SU-DHL-6 (cell line): ENCODE measurements at regions not wholly inside any gene's neighbourhood (a gene's known extent, or its start where the extent isn't known, plus 50 kb on each side); places are given as distances from the start of the nearest gene placed in this dataset.
"Not testable (repeated sequence)": the region's sequence is repeated elsewhere in the genome, so short reads cannot be mapped to it uniquely, and the experiment has no call there.

Source experiments
- H2AFZ ChIP-seq: fragments of 200-600 bp; sonication (generic); 2 replicates; pipeline ENCODE4 v1.6.1; 2014; ENCODE audit warnings: low read depth, mild to moderate bottlenecking, moderate library complexity, mixed read lengths, antibody characterized with exemption, low read length; ENCODE audit not compliant: severe bottlenecking
- H3F3A ChIP-seq: fragments of 200-600 bp; shearing (Covaris generic); 2 replicates; pipeline ENCODE4 v1.6.0; 2016; ENCODE audit warnings: antibody characterized with exemption, mild to moderate bottlenecking; ENCODE audit not compliant: insufficient read depth
- H3K27ac ChIP-seq: fragments of 200-600 bp; sonication (generic); 2 replicates; pipeline ENCODE4 v1.5.1; 2016; ENCODE audit warnings: low read depth, mild to moderate bottlenecking, low read length, moderate library complexity, mixed read lengths
- H3K27me3 ChIP-seq: fragments of 200-600 bp; sonication (generic), shearing (Covaris generic); 2 replicates; pipeline ENCODE4 v1.6.0; 2014; ENCODE audit warnings: mild to moderate bottlenecking, low read length
- H3K36me3 ChIP-seq: fragments of 200-600 bp; sonication (generic); 2 replicates; pipeline ENCODE4 v1.6.1; 2014; ENCODE audit warnings: mild to moderate bottlenecking, low read length, mixed read lengths
- H3K4me2 ChIP-seq: fragments of 300-600, 200-600 bp; shearing (Covaris generic), sonication (generic); 2 replicates; pipeline ENCODE4 v1.6.0; 2014; ENCODE audit warnings: low read length, low read depth, mild to moderate bottlenecking; ENCODE audit not compliant: poor library complexity, severe bottlenecking
- H3K4me3 ChIP-seq: fragments of 200-600 bp; sonication (generic); 2 replicates; pipeline ENCODE4 v1.5.1; 2014; ENCODE audit warnings: antibody characterized with exemption, low read length, mild to moderate bottlenecking, mixed read lengths; ENCODE audit not compliant: insufficient read depth, poor library complexity, severe bottlenecking
- H3K79me2 ChIP-seq: fragments of 200-600 bp; sonication (generic); 2 replicates; pipeline ENCODE4 v1.6.1; 2014; ENCODE audit warnings: mild to moderate bottlenecking, low read length, moderate library complexity; ENCODE audit not compliant: insufficient read depth
- H3K9ac ChIP-seq: fragments of 200-600 bp; sonication (generic); 2 replicates; pipeline ENCODE4 v1.7.0; 2014; ENCODE audit warnings: mild to moderate bottlenecking, low read length
- H3K9me2 ChIP-seq: fragments of 200-600 bp; sonication (generic); replicated peaks from 2 replicates; pipeline ENCODE4 v1.6.1; 2014; ENCODE audit warnings: low read length; ENCODE audit not compliant: insufficient read depth
- H3K9me3 ChIP-seq: fragments of 200-600 bp; sonication (generic); 2 replicates; pipeline ENCODE4 v1.6.1; 2014; ENCODE audit warnings: low read length, mixed read lengths; ENCODE audit not compliant: insufficient read depth
- H4K20me1 ChIP-seq: fragments of 200-600 bp; sonication (generic); 2 replicates; pipeline ENCODE4 v1.6.1; 2014; ENCODE audit warnings: low read depth, mild to moderate bottlenecking, antibody characterized with exemption, low read length, moderate library complexity, mixed read lengths
- CTCF ChIP-seq: fragments of 200-600 bp; sonication (generic); IDR thresholded peaks from one replicate; pipeline ENCODE4 v1.5.1; 2017; ENCODE audit warnings: antibody characterized with exemption, mild to moderate bottlenecking, low read length, moderate library complexity; ENCODE audit not compliant: insufficient read depth, poor library complexity, severe bottlenecking
- EZH2phosphoT487 ChIP-seq: fragments of 200-600 bp; sonication (generic), shearing (Covaris generic); conservative IDR thresholded peaks from 2 replicates; pipeline ENCODE4 v1.6.1; 2018; ENCODE audit warnings: mild to moderate bottlenecking, antibody characterized with exemption, low read length, moderate library complexity, mixed read lengths

DNA sequence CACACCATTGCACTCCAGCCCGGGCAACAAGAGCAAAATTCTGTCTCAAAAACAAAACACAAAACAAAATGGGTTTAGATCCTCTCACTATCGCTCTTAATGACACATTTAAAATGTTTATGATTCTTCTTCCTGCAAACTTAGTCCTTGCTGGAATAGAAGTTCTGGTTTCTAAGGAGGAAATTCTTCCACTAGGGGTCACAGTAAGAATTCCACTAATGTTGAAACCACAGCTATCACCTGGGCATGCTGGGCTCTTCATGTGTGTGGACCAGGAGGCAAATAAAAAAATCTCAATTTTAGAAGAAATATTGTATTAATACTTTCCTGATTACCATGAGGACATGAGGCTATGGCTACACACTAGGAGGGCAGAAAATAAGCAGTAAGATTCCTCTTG lies 915.8 kb downstream of the TYW1 start:
- H3K27me3 ChIP-seq, result no peaks in the 10 kb centered on the region
- H4K20me1 ChIP-seq, result no peaks in the 10 kb centered on the region
- no peak overlapping the region for H3K27ac ChIP-seq
- H3K4me2 ChIP-seq, result no peak overlapping the region
- TF ChIP-seq CTCF (no peak), EZH2phosphoT487 (no peak)
- no peak overlapping the region for H3K4me3 ChIP-seq
- H3K9me3 ChIP-seq, result 0 out of 2 replicates have a peak, but pooled peaks cover 3% of the 10 kb centered on the region
- no peaks in the 10 kb centered on the region for H3F3A ChIP-seq
- no peaks in the 10 kb centered on the region for H3K36me3 ChIP-seq
- H3K79me2 ChIP-seq, result no peaks in the 10 kb centered on the region
- no peaks in the 10 kb centered on the region for H3K9me2 ChIP-seq
- H3K9ac ChIP-seq, result no peak overlapping the region
- H2AFZ ChIP-seq, result no peak overlapping the region

DNA sequence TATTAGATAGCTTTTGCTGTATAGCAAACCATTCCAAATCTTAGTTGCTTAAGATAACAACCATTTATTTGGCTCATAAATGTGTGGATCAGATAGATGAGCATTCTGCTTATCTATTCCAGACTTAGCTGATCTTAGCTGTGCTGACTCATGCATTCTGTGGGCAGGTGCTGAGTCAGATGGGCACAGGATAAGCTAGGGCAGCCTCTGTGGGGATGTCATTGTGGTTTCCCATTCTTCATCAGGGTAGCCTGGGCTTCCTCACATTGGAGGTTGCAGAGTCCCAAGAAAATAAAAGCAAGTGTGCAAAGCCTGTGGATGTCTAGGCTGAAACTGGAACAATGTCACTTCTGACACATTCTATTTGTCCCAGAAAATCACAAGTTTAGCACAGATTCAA lies 917.0 kb downstream of the TYW1 start:
- Histone ChIP-seq H3K4me3 (no peak overlapping the region), H3K9me2 (no peaks in the 10 kb centered on the region), H3F3A (peaks cover 7% of the 10 kb centered on the region), H2AFZ (no peak overlapping the region), H3K9ac (no peak overlapping the region), H3K27me3 (no peaks in the 10 kb centered on the region), H4K20me1 (no peaks in the 10 kb centered on the region), H3K4me2 (no peak overlapping the region), H3K27ac (no peak overlapping the region), H3K9me3 (peaks cover 12% of the 10 kb centered on the region), H3K36me3 (no peaks in the 10 kb centered on the region), H3K79me2 (no peaks in the 10 kb centered on the region)
- TF ChIP-seq CTCF (no peak), EZH2phosphoT487 (no peak)

DNA sequence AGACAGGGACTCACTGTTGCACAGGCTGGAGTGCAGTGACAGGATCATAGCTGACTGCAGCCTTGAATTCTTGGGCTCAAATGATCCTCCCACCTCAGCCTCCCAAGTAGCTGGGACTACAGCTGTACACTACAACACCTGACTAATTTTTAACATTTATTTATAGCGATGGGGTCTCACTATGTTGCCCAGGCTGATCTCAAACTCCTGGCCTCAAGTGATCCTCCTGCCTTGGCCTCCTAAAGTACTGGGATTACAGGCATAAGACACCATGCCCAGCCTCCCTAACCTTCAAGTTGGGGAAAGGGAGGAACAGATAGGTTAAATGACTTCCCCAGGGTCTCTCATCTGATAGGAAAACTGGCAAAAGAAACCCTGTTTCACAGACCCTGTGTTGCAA lies 919.5 kb downstream of the TYW1 start:
- H4K20me1 ChIP-seq, H3K4me3 ChIP-seq, H3K4me2 ChIP-seq, H3F3A ChIP-seq, H2AFZ ChIP-seq, H3K79me2 ChIP-seq, H3K36me3 ChIP-seq, H3K27ac ChIP-seq, H3K9ac ChIP-seq, H3K27me3 ChIP-seq, H3K9me2 ChIP-seq: not testable (repeated sequence)
- peaks cover 21% of the 10 kb centered on the region for H3K9me3 ChIP-seq

DNA sequence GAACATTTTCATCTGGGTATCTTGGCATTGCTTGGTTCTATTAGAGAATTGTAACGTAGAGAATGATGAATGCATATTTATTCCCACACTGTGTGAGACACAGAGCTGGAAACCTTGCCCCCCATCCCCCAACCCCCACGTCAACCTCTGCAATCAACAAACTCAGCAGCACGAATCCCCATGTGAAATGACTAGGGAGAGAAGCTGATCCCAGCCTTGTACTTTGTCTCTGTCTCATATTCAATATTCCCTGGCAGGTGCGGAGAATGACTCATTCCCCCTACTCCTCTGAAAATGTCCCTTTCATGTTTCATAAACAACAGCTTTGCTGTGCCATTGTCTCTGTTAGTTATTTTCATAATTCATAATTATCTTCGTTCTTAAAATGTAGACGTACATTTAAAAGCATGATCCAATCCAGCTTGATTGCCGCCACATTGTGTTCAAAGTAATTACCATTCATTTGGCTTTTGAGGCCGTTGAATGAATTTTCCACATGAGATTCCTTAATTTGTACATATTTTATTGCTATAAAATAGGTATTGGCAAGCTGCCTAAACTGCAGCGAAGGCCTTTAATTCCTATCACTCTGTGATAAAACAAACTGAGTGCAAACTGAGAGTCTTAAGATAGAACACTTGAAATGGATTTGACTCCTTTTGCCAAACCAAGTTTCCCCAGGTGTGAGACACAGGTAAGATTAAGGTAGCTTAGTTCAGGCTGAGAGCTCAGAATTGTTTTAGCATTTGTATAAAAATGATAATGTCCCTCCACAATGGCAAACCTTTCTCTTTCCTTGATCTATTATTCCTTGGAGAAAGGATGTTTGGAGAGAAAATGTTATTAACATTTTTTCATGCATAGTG lies 920.2 kb downstream of the TYW1 start:
- Histone ChIP-seq H3K4me3 (no peak overlapping the region), H3K9me2 (no peaks in the 10 kb centered on the region), H3K27ac (no peak overlapping the region), H3K9ac (no peak overlapping the region), H3F3A (peaks cover 7% of the 10 kb centered on the region), H3K27me3 (no peaks in the 10 kb centered on the region), H3K36me3 (no peaks in the 10 kb centered on the region), H2AFZ (no peak overlapping the region), H3K9me3 (peaks cover 21% of the 10 kb centered on the region), H3K4me2 (no peak overlapping the region), H4K20me1 (no peaks in the 10 kb centered on the region), H3K79me2 (no peaks in the 10 kb centered on the region)
- TF ChIP-seq CTCF (no peak), EZH2phosphoT487 (no peak)
